ENCODE measurements at regions not wholly inside any gene's neighbourhood (a gene's known extent, or its start where the extent isn't known, plus 50 kb on each side); places are given as distances from the start of the nearest gene placed in this dataset.

GRCh38 chr1:4590756-4591155 is 63.7 kb upstream of the AJAP1 start:
- TF ChIP-seq, protein P1, sequence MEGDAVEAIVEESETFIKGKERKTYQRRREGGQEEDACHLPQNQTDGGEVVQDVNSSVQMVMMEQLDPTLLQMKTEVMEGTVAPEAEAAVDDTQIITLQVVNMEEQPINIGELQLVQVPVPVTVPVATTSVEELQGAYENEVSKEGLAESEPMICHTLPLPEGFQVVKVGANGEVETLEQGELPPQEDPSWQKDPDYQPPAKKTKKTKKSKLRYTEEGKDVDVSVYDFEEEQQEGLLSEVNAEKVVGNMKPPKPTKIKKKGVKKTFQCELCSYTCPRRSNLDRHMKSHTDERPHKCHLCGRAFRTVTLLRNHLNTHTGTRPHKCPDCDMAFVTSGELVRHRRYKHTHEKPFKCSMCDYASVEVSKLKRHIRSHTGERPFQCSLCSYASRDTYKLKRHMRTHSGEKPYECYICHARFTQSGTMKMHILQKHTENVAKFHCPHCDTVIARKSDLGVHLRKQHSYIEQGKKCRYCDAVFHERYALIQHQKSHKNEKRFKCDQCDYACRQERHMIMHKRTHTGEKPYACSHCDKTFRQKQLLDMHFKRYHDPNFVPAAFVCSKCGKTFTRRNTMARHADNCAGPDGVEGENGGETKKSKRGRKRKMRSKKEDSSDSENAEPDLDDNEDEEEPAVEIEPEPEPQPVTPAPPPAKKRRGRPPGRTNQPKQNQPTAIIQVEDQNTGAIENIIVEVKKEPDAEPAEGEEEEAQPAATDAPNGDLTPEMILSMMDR (IDR thresholded peaks at IDR 0.05; ENCODE audit: extremely low read depth in 1 of 2, insufficient read depth in 1 of 2, low read depth in 1 of 2, low read length in 2 of 2) = no peak
- no peak for TF ChIP-seq MAX (IDR thresholded peaks at IDR 0.05; ENCODE audit: insufficient read depth, insufficient read length)
- no peak for TF ChIP-seq POLR2A (IDR thresholded peaks at IDR 0.05; ENCODE audit: low read depth, low read length)
- no peak for TF ChIP-seq GATA2 (IDR thresholded peaks at IDR 0.05; ENCODE audit: insufficient read depth, insufficient read length, low read depth, low read length)
